ENCODE measurements at regions not wholly inside any gene's neighbourhood (a gene's known extent, or its start where the extent isn't known, plus 50 kb on each side); places are given as distances from the start of the nearest gene placed in this dataset.

DNA sequence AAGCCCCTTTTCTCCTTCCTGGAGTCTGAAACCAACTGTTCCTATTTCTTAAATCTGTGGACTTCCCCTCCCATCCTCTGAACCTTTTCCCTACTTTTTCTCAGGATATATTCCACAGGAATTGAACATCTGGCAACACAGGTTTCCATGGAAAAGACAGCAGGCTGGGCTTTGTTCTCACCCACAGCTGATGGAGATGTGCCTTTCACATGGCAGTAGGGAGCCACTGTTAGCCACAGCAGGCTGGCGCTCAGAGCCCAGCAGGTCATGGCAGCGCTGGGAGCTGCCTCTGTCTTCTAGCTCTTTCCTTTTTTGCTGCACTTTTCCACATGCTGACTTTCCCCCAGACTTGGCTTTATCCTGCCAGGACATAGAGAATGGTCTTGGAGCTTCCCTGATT lies 116.4 kb upstream of the NLRP1 start:
- no peaks in the 10 kb centered on the region for H3K9me3 Mint-ChIP-seq
- H3K27me3 Mint-ChIP-seq (ENCODE audit: low read depth): peaks cover 15% of the 10 kb centered on the region
- H3K36me3 Mint-ChIP-seq (ENCODE audit: low read depth): no peaks in the 10 kb centered on the region
- no peak overlapping the region for H3K4me3 Mint-ChIP-seq (ENCODE audit: low read depth)
- intact Hi-C loops (cut with micrococcal nuclease): loop anchor here (10.0 kb wide), 1 partner anchor 724 kb away; no protein-coding TSS in a partner anchor
- H3K27ac Mint-ChIP-seq: no peak overlapping the region
- DNase-seq (ENCODE audit: low spot score): no peak
- H3K4me1 Mint-ChIP-seq (ENCODE audit: low read depth): no peaks in the 10 kb centered on the region

GRCh38 chr17:5701381-5701780 lies 117.1 kb upstream of the NLRP1 start:
- no peaks in the 10 kb centered on the region for H3K36me3 Mint-ChIP-seq (ENCODE audit: low read depth)
- no peak for DNase-seq (ENCODE audit: low spot score)
- no peak overlapping the region for H3K4me3 Mint-ChIP-seq (ENCODE audit: low read depth)
- H3K27ac Mint-ChIP-seq: no peak overlapping the region
- no peaks in the 10 kb centered on the region for H3K9me3 Mint-ChIP-seq
- H3K4me1 Mint-ChIP-seq (ENCODE audit: low read depth): no peaks in the 10 kb centered on the region
- intact Hi-C loops (cut with micrococcal nuclease): loop anchor here (10.0 kb wide), 1 partner anchor 723 kb away; no protein-coding TSS in a partner anchor
- peaks cover 15% of the 10 kb centered on the region for H3K27me3 Mint-ChIP-seq (ENCODE audit: low read depth)

DNA sequence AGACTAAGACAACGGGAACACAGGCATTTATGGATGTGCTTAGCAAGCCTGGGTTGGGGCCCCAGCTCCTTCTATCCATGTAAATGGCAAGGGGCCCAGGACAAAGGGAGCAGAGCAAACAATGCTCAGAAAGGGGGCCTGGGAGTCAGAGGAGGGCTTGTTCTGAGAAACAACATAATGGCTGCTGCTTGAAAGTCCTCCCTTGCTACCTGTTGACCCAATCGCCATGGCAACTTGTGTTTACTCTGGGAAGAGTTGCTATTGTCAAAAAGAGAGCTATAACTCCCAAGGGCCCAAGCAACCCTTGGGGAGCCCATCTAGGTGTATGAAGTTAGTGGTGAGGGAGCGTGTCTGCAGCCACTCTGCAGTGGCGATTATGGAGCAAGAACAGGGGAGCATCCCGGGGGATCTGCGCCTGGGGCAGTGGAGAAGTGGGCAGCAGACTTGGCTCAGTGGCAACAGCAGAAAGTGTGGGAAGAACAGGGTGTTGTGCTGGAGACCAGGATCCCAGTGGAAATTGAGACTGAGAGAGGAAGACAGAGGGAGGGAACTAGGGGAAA lies 118.7 kb upstream of the NLRP1 start:
- peaks cover 15% of the 10 kb centered on the region for H3K27me3 Mint-ChIP-seq (ENCODE audit: low read depth)
- H3K27ac Mint-ChIP-seq: no peak overlapping the region
- H3K36me3 Mint-ChIP-seq (ENCODE audit: low read depth): no peaks in the 10 kb centered on the region
- no peak for DNase-seq (ENCODE audit: low spot score)
- H3K9me3 Mint-ChIP-seq: peaks cover 1% of the 10 kb centered on the region
- H3K4me1 Mint-ChIP-seq (ENCODE audit: low read depth): no peaks in the 10 kb centered on the region
- intact Hi-C loops (cut with micrococcal nuclease): loop anchor here (10.0 kb wide), 1 partner anchor 722 kb away; no protein-coding TSS in a partner anchor
- no peak overlapping the region for H3K4me3 Mint-ChIP-seq (ENCODE audit: low read depth)

DNA sequence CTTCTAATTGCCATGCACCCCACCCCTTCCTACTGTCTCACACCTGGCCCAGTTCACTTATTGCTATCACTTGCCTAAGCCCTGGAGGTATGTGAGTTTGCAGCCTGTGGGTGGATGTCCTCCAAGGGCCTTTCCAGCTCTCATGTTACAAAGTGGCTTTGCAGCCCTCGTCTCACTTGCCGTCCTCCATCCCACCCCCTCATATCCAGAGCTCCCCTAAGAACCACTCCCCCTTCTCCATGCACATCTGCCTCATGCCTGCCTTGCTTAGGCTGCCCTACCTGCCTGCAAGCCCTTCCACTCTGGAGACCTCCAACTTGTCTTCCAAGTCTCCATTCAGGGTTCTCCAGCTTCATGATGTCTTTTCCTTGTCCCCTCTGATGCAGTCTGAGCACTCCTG lies 119.4 kb upstream of the NLRP1 start:
- Mint-ChIP-seq H3K36me3 (ENCODE audit: low read depth) (no peaks in the 10 kb centered on the region), H3K4me1 (ENCODE audit: low read depth) (no peaks in the 10 kb centered on the region), H3K4me3 (ENCODE audit: low read depth) (no peak overlapping the region), H3K27me3 (ENCODE audit: low read depth) (peaks cover 12% of the 10 kb centered on the region), H3K9me3 (peaks cover 8% of the 10 kb centered on the region), H3K27ac (no peak overlapping the region)
- intact Hi-C loops (cut with micrococcal nuclease): loop anchor here (10.0 kb wide), 1 partner anchor 721 kb away; no protein-coding TSS in a partner anchor
- no peak for DNase-seq (ENCODE audit: low spot score)

- H3K27me3 Mint-ChIP-seq (ENCODE audit: low read depth): peaks cover 8% of the 10 kb centered on the region
- H3K27ac Mint-ChIP-seq: no peak overlapping the region
- H3K9me3 Mint-ChIP-seq: peaks cover 13% of the 10 kb centered on the region
- no peaks in the 10 kb centered on the region for H3K36me3 Mint-ChIP-seq (ENCODE audit: low read depth)
- H3K4me3 Mint-ChIP-seq (ENCODE audit: low read depth): no peak overlapping the region
- no peaks in the 10 kb centered on the region for H3K4me1 Mint-ChIP-seq (ENCODE audit: low read depth)
- no peak for DNase-seq (ENCODE audit: low spot score)
- intact Hi-C loops (cut with micrococcal nuclease): loop anchor here (10.0 kb wide), 1 partner anchor 720 kb away; no protein-coding TSS in a partner anchor
These were observed 121.0 kb upstream of the NLRP1 start for GRCh38 chr17:5705081-5705875.

- H3K4me3 Mint-ChIP-seq (ENCODE audit: low read depth): no peak overlapping the region
- peaks cover 16% of the 10 kb centered on the region for H3K9me3 Mint-ChIP-seq
- H3K27me3 Mint-ChIP-seq (ENCODE audit: low read depth): peaks cover 6% of the 10 kb centered on the region
- H3K36me3 Mint-ChIP-seq (ENCODE audit: low read depth): no peaks in the 10 kb centered on the region
- no peak overlapping the region for H3K27ac Mint-ChIP-seq
- no peak for DNase-seq (ENCODE audit: low spot score)
- intact Hi-C loops (cut with micrococcal nuclease): loop anchor here (2.0 to 10.0 kb wide), 2 partner anchors 119 to 719 kb away; no protein-coding TSS in a partner anchor
- no peaks in the 10 kb centered on the region for H3K4me1 Mint-ChIP-seq (ENCODE audit: low read depth)
These were observed 121.7 kb upstream of the NLRP1 start for GRCh38 chr17:5705876-5706576.

- Mint-ChIP-seq H3K27me3 (ENCODE audit: low read depth) (peaks cover 9% of the 10 kb centered on the region), H3K9me3 (peaks cover 16% of the 10 kb centered on the region), H3K27ac (no peak overlapping the region), H3K4me3 (ENCODE audit: low read depth) (no peak overlapping the region), H3K36me3 (ENCODE audit: low read depth) (no peaks in the 10 kb centered on the region), H3K4me1 (ENCODE audit: low read depth) (no peaks in the 10 kb centered on the region)
- intact Hi-C loops (cut with micrococcal nuclease): loop anchor here (2.0 to 10.0 kb wide), 2 partner anchors 120 to 718 kb away; no protein-coding TSS in a partner anchor
- DNase-seq (ENCODE audit: low spot score): peak; percentile 16
These were observed 122.4 kb upstream of the NLRP1 start for GRCh38 chr17:5706577-5707210.

GRCh38 chr17:5707482-5707881 lies 123.2 kb upstream of the NLRP1 start:
- H3K4me3 Mint-ChIP-seq (ENCODE audit: low read depth): no peak overlapping the region
- H3K27me3 Mint-ChIP-seq (ENCODE audit: low read depth): peaks cover 10% of the 10 kb centered on the region
- DNase-seq (ENCODE audit: low spot score): no peak
- no peaks in the 10 kb centered on the region for H3K4me1 Mint-ChIP-seq (ENCODE audit: low read depth)
- intact Hi-C loops (cut with micrococcal nuclease): loop anchor here (2.0 to 10.0 kb wide), 2 partner anchors 121 to 717 kb away; no protein-coding TSS in a partner anchor
- no peaks in the 10 kb centered on the region for H3K36me3 Mint-ChIP-seq (ENCODE audit: low read depth)
- H3K27ac Mint-ChIP-seq: no peak overlapping the region
- peaks cover 16% of the 10 kb centered on the region for H3K9me3 Mint-ChIP-seq

- Mint-ChIP-seq H3K27ac (no peak overlapping the region), H3K9me3 (peaks cover 16% of the 10 kb centered on the region), H3K4me1 (ENCODE audit: low read depth) (no peaks in the 10 kb centered on the region), H3K4me3 (ENCODE audit: low read depth) (no peak overlapping the region), H3K36me3 (ENCODE audit: low read depth) (no peaks in the 10 kb centered on the region), H3K27me3 (ENCODE audit: low read depth) (peaks cover 14% of the 10 kb centered on the region)
- intact Hi-C loops (cut with micrococcal nuclease): loop anchor here (10.0 kb wide), 1 partner anchor 716 kb away; no protein-coding TSS in a partner anchor
- no peak for DNase-seq (ENCODE audit: low spot score)
These were observed 124.0 kb upstream of the NLRP1 start for GRCh38 chr17:5708344-5708743.

GRCh38 chr17:5711344-5711743 lies 127.0 kb upstream of the NLRP1 start:
- intact Hi-C loops (cut with micrococcal nuclease): no loop called here
- Mint-ChIP-seq H3K9me3 (peaks cover 16% of the 10 kb centered on the region), H3K4me1 (ENCODE audit: low read depth) (no peaks in the 10 kb centered on the region), H3K27ac (no peak overlapping the region), H3K36me3 (ENCODE audit: low read depth) (no peaks in the 10 kb centered on the region), H3K27me3 (ENCODE audit: low read depth) (peaks cover 18% of the 10 kb centered on the region), H3K4me3 (ENCODE audit: low read depth) (no peak overlapping the region)
- DNase-seq (ENCODE audit: low spot score): no peak

GRCh38 chr17:5714993-5715392 lies 130.7 kb upstream of the NLRP1 start:
- Mint-ChIP-seq H3K9me3 (peaks cover 4% of the 10 kb centered on the region), H3K27me3 (ENCODE audit: low read depth) (peaks cover 18% of the 10 kb centered on the region), H3K36me3 (ENCODE audit: low read depth) (no peaks in the 10 kb centered on the region), H3K27ac (no peak overlapping the region), H3K4me3 (ENCODE audit: low read depth) (no peak overlapping the region), H3K4me1 (ENCODE audit: low read depth) (no peaks in the 10 kb centered on the region)
- DNase-seq (ENCODE audit: low spot score): no peak
- intact Hi-C loops (cut with micrococcal nuclease): no loop called here

GRCh38 chr17:5715478-5715877 lies 131.2 kb upstream of the NLRP1 start:
- Mint-ChIP-seq H3K4me3 (ENCODE audit: low read depth) (no peak overlapping the region), H3K27ac (no peak overlapping the region)
- intact Hi-C loops (cut with micrococcal nuclease): no loop called here

More at GRCh38 chr17:5715478-5715877, 131.2 kb upstream of the NLRP1 start:
- H3K27me3 Mint-ChIP-seq (ENCODE audit: low read depth): peaks cover 18% of the 10 kb centered on the region
- no peaks in the 10 kb centered on the region for H3K36me3 Mint-ChIP-seq (ENCODE audit: low read depth)
- H3K9me3 Mint-ChIP-seq: peaks cover under 1% of the 10 kb centered on the region
- no peak for DNase-seq (ENCODE audit: low spot score)
- no peaks in the 10 kb centered on the region for H3K4me1 Mint-ChIP-seq (ENCODE audit: low read depth)

All from activated T-helper 2 cell treated with anti-CD3 and anti-CD28 coated beads, Interferon-gamma antibody, Interleukin-2, Interleukin-4, amounts not matched to agents 10 μg/mL and 5 μg/mL and 100 μg/mL, durations not matched to agents 14 hours and 24 hours and 36 hours (primary cell).